Bronchial epithelial cell (primary cell): ENCODE measurements at regions not wholly inside any gene's neighbourhood (a gene's known extent, or its start where the extent isn't known, plus 50 kb on each side); places are given as distances from the start of the nearest gene placed in this dataset.

Source experiments
- DNase-seq: peaks from one replicate; pipeline ENCODE4 v3.0.0-alpha.2; 2010; ENCODE audit warnings: low read depth
- FAIRE-seq: peaks from 2 replicates; lab custom pipeline; 2011; peaks lifted over from hg19 to GRCh38; lab: Jason Lieb, UNC
- H3K27me3 ChIP-seq: 2 replicates; pipeline ENCODE4 v1.5.1; 2011; ENCODE audit warnings: low read length; ENCODE audit not compliant: control insufficient read depth, insufficient read depth
- H3K36me3 ChIP-seq: 2 replicates; pipeline ENCODE4 v1.5.1; 2011; ENCODE audit warnings: low read length; ENCODE audit not compliant: control insufficient read depth, insufficient read depth
- H3K4me3 ChIP-seq: 2 replicates; pipeline ENCODE4 v1.5.1; 2011; ENCODE audit warnings: mild to moderate bottlenecking, low read depth, low read length, control low read depth
- TF ChIP-seq, protein P1 (sequence below): IDR thresholded peaks from 2 replicates; pipeline ENCODE4 v1.5.1; 2011; ENCODE audit warnings: mild to moderate bottlenecking, moderate library complexity, low read length, control low read depth, inconsistent platforms; ENCODE audit not compliant: insufficient read depth, severe bottlenecking

DNA sequence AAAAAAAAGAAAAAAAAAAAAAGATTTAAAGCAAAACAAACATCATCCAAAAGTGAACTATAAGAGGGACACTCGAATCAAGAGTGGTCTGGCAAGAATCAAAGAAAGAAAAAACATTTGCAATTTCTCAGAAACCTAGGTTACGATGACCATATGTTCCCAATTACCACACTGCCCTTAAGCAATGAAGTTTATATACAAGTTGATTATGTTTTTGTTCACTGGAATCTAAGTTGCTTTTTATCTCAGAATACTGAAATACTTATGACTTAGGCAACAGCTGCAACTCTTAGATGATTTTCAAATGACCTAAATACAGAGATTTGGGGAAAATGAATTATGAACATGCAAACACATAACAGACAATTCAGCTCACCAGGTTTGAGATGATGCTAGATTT, 597.1 kb upstream of the CHAC2 start:
- TF ChIP-seq, protein P1, sequence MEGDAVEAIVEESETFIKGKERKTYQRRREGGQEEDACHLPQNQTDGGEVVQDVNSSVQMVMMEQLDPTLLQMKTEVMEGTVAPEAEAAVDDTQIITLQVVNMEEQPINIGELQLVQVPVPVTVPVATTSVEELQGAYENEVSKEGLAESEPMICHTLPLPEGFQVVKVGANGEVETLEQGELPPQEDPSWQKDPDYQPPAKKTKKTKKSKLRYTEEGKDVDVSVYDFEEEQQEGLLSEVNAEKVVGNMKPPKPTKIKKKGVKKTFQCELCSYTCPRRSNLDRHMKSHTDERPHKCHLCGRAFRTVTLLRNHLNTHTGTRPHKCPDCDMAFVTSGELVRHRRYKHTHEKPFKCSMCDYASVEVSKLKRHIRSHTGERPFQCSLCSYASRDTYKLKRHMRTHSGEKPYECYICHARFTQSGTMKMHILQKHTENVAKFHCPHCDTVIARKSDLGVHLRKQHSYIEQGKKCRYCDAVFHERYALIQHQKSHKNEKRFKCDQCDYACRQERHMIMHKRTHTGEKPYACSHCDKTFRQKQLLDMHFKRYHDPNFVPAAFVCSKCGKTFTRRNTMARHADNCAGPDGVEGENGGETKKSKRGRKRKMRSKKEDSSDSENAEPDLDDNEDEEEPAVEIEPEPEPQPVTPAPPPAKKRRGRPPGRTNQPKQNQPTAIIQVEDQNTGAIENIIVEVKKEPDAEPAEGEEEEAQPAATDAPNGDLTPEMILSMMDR = no peak
- FAIRE-seq (no peak), DNase-seq (no peak)
- H3K27me3 ChIP-seq = no peaks in the 10 kb centered on the region
- H3K4me3 ChIP-seq = no peak overlapping the region
- H3K36me3 ChIP-seq = no peaks in the 10 kb centered on the region

DNA sequence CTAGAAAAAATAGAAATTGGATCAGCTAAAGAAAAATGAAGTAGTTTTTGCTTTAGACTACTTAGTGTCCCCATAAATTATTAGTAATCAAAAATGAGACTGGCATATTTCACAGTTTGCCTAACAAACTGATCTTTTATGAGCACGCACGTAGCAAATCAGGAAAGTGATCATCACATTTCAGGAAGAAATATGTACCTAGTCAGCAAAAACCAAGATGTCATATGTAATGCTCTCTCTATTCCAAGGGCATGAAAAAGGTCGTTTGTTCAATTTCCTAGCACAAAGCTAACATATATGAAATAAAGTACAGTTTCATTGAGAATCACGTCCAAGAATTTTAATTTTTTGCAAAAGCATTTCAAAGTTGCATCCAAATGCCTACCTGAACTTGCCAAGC, 600.4 kb upstream of the CHAC2 start:
- DNase-seq = no peak
- TF ChIP-seq, protein P1 = no peak

DNA sequence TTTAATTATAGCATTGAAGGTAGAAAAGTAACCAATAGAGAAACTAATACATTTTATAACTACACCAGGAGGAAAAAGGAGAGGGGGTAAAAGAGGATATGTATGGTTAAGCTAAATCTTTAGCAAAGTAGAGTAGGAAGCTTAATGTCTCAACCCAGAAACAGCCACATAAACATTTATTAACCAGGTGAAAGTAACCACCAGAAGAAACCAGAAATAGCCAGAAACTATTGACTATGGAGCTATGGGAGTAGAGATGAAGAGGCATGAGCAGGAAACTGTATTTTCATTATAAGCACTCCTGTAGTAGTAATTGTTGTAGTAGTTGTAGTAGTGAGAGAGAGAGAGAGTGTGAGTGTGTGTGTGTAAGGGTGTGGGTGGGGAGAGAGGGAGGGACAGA, 617.5 kb upstream of the CHAC2 start:
- H3K4me3 ChIP-seq = no peak overlapping the region
- no peak for DNase-seq
- TF ChIP-seq, protein P1 = no peak
- no peaks in the 10 kb centered on the region for H3K27me3 ChIP-seq
- no peak for FAIRE-seq
- H3K36me3 ChIP-seq = no peaks in the 10 kb centered on the region

More for the DNA sequence above, 600.4 kb upstream of the CHAC2 start:
- Histone ChIP-seq H3K27me3 (no peaks in the 10 kb centered on the region), H3K36me3 (no peaks in the 10 kb centered on the region), H3K4me3 (no peak overlapping the region)
- FAIRE-seq = no peak

DNA sequence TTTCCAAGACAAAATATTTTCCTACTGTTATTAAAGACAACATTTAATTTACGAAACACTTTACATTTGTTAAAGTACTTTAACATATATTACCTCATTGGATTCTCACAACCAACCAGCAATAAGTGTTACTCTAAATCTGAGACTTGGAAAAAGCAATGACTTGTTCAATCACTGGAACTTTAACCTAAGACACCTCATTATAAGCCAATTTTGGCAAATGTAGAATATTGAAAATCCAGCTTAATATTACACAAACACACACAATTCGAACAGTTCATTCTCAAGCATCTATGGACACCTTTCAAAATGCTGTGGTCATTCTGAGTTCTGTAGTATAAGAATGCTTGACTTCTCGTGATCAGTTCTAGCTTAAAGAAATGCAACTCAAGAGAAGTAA, 619.4 kb upstream of the CHAC2 start:
- TF ChIP-seq, protein P1 = no peak
- DNase-seq (no peak), FAIRE-seq (no peak)
- H3K4me3 ChIP-seq = no peak overlapping the region
- no peaks in the 10 kb centered on the region for H3K36me3 ChIP-seq
- no peaks in the 10 kb centered on the region for H3K27me3 ChIP-seq

DNA sequence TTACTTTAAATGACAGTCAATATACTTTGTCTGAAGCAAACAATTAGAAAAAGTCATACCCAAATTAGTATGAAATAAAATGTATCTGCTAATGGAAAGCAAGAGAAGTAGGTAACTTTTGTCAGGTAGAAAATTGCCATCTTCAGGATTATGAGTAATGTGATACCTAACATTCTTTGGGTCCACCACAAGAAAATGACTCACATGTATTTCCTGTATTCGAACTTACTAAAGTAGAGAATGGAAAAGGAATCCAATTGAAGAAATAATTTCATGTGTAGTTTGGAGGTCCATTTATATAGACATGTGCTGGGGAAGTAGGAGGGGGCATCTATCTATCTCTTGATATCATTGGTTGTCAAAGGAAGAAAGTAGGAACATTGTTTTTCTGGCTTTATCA, 636.2 kb upstream of the CHAC2 start:
- DNase-seq = peak; percentile 82
- no peak for FAIRE-seq
- no peaks in the 10 kb centered on the region for H3K27me3 ChIP-seq
- H3K36me3 ChIP-seq = no peaks in the 10 kb centered on the region
- TF ChIP-seq, protein P1 = no peak
- H3K4me3 ChIP-seq = no peak overlapping the region

DNA sequence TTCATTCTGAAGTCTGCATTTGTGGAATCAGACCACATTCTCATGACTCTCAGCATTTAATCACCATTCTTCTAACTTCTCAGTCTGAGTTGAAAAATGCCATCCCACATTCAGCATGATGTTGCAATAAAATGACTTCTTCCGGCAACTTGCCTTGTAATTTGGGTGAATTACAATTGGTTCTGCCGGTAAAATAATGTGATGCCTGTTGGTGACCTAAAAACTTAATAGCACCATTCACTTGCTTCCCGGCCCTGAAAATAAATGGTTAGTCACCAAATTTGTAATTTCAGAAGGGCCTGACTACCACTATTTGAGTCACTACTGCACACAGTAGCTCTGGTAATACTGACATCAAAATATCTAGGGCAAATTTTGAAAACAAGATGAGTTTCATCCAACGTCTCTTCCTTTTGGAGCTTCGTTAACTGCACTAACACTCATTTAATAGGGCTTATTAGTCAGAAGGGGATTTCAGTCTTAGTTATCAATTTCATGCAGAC, 637.1 kb upstream of the CHAC2 start:
- Histone ChIP-seq H3K36me3 (no peaks in the 10 kb centered on the region), H3K27me3 (no peaks in the 10 kb centered on the region), H3K4me3 (no peak overlapping the region)
- TF ChIP-seq, protein P1 = no peak
- no peak for FAIRE-seq
- DNase-seq = peak; percentile 77
